Panc1 (cell line): ENCODE measurements at regions not wholly inside any gene's neighbourhood (a gene's known extent, or its start where the extent isn't known, plus 50 kb on each side); places are given as distances from the start of the nearest gene placed in this dataset.
A peak's percentile ranks its signal among the peaks of the same experiment; 100 is the strongest.

Experiments used
- ATAC-seq: fragments of 200-7000 bp; cut with Tn5 transposase; 2 replicates; pipeline ENCODE4 v1.9.1; 2020; ENCODE audit warnings: mild to moderate bottlenecking, moderate library complexity
- BruUV-seq: library from RNA; stranded (reverse); fragments of 400-500 nt; replicated peaks from 2 replicates; lab custom pipeline; 2021; lab: Mats Ljungman, UMichigan
- CTCF ChIA-PET: fragments of 300-600 bp; sonication (Branson Sonifier 250); formaldehyde crosslinking; loops from one replicate; lab custom pipeline; 2022; ENCODE audit warnings: antibody characterized with exemption; lab: Charles Lee
- POLR2A ChIA-PET: fragments of 300-600 bp; sonication (Branson Sonifier 250); formaldehyde crosslinking; loops from one replicate; lab custom pipeline; 2022; ENCODE audit warnings: antibody characterized with exemption; lab: Charles Lee
- DNase-seq: peaks from one replicate; pipeline ENCODE4 v3.0.0-alpha.2; 2010; ENCODE audit warnings: low read depth, low spot score
- H3K27ac ChIP-seq: 2 replicates; pipeline ENCODE4 v1.5.1; 2011; ENCODE audit warnings: mild to moderate bottlenecking, low read length, inconsistent platforms
- H3K27me3 ChIP-seq: fragments of 200-500 bp; sonication (Bioruptor generic); 2 replicates; pipeline ENCODE4 v1.6.0; 2014; ENCODE audit warnings: low read length, inconsistent platforms; ENCODE audit not compliant: control insufficient read depth, insufficient read depth
- H3K36me3 ChIP-seq: fragments of 200-500 bp; sonication (Bioruptor generic); 2 replicates; pipeline ENCODE4 v1.5.1; 2014; ENCODE audit warnings: inconsistent platforms, mild to moderate bottlenecking, low read length, moderate library complexity; ENCODE audit not compliant: control insufficient read depth, insufficient read depth
- H3K4me1 ChIP-seq: 2 replicates; pipeline ENCODE4 v1.5.1; 2011; ENCODE audit warnings: inconsistent platforms, mild to moderate bottlenecking, low read length, moderate library complexity; ENCODE audit not compliant: control insufficient read depth, insufficient read depth
- H3K4me3 ChIP-seq, 2 experiments: 2 replicates each; pipeline ENCODE4 v1.5.1; 2011 to 2012; ENCODE audit warnings: low read depth in 2 of 2, low read length in 2 of 2, mild to moderate bottlenecking in 2 of 2, inconsistent platforms in 1 of 2, moderate library complexity in 1 of 2
- H3K9me3 ChIP-seq: fragments of 200-500 bp; sonication (Bioruptor generic); 2 replicates; pipeline ENCODE4 v1.5.1; 2014; ENCODE audit warnings: low read depth, mild to moderate bottlenecking, inconsistent platforms, low read length, moderate library complexity; ENCODE audit not compliant: control insufficient read depth, insufficient read depth
- POLR2AphosphoS5 ChIP-seq: IDR thresholded peaks from 2 replicates; pipeline ENCODE4 v1.6.1; 2012; ENCODE audit warnings: mild to moderate bottlenecking, low read depth, low read length, moderate library complexity
- SIN3A ChIP-seq: IDR thresholded peaks from 2 replicates; pipeline ENCODE4 v1.6.1; 2012; ENCODE audit warnings: low read depth, mild to moderate bottlenecking, low read length, moderate library complexity, borderline replicate concordance; ENCODE audit not compliant: insufficient read depth
- TCF7L2 ChIP-seq: IDR thresholded peaks from 2 replicates; pipeline ENCODE4 v1.6.1; 2011; ENCODE audit warnings: mild to moderate bottlenecking, low read depth, low read length, inconsistent platforms
- in situ Hi-C: cut with HindIII; loops from 2 replicates; pipeline ENCODE4 v1.10.0; 2016; ENCODE audit warnings: low sequenced_read_pairs, low pct_unique_long_range_greater_than_20kb
- intact Hi-C: fragments of 100-400 bp; cut with micrococcal nuclease; formaldehyde crosslinking; loops from one replicate; pipeline ENCODE4 v1.10.0; 2022; ENCODE audit not compliant: unreplicated experiment
- TF ChIP-seq, protein P1 (sequence below), 2 experiments: IDR thresholded peaks; 2 replicates each; pipeline ENCODE4 v1.6.1; 2011 to 2012; ENCODE audit warnings: low read depth in 2 of 2, control low read depth in 1 of 2, low read length in 1 of 2, mild to moderate bottlenecking in 1 of 2, moderate library complexity in 1 of 2; ENCODE audit not compliant: insufficient read depth in 1 of 2
- TF ChIP-seq, protein P2 (sequence below): fragments of 450-650 bp; IDR thresholded peaks from 2 replicates; pipeline ENCODE4 v1.5.1; 2017; ENCODE audit warnings: mild to moderate bottlenecking

DNA sequence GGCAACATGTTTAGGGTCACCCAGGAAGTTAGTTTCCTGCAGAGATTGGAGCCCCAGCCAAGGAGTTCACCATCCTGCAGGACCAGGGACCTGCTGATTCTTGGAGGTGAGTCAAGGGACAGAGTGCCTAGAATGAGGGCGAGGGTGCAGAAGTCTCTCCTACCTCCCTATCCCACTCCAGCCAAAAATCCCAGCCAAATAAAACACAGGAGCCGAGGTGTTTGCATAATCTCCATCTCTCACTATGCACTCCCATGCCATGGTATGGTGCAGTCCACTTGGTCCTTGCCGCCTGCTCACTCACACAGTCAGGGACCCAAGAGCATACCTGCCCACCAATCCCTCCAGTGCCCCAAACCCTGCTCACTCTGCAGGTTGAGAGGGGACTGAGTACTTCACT is 294.2 kb downstream of the UACA start:
- Histone ChIP-seq H3K4me1 (peaks cover 56% of the 10 kb centered on the region), H3K4me3 (no peak overlapping the region), H3K27me3 (no peaks in the 10 kb centered on the region), H3K36me3 (no peaks in the 10 kb centered on the region), H3K9me3 (no peaks in the 10 kb centered on the region), H3K27ac (peak overlapping the region; percentile 99)
- no peak; the same call in 1 of the 2 replicates for ATAC-seq
- BruUV-seq: no TSS peak
- in situ Hi-C loops: no loop called here
- DNase-seq: no peak
- ChIA-PET CTCF (no interaction called here), POLR2A (no interaction called here)
- TF ChIP-seq, protein P1, sequence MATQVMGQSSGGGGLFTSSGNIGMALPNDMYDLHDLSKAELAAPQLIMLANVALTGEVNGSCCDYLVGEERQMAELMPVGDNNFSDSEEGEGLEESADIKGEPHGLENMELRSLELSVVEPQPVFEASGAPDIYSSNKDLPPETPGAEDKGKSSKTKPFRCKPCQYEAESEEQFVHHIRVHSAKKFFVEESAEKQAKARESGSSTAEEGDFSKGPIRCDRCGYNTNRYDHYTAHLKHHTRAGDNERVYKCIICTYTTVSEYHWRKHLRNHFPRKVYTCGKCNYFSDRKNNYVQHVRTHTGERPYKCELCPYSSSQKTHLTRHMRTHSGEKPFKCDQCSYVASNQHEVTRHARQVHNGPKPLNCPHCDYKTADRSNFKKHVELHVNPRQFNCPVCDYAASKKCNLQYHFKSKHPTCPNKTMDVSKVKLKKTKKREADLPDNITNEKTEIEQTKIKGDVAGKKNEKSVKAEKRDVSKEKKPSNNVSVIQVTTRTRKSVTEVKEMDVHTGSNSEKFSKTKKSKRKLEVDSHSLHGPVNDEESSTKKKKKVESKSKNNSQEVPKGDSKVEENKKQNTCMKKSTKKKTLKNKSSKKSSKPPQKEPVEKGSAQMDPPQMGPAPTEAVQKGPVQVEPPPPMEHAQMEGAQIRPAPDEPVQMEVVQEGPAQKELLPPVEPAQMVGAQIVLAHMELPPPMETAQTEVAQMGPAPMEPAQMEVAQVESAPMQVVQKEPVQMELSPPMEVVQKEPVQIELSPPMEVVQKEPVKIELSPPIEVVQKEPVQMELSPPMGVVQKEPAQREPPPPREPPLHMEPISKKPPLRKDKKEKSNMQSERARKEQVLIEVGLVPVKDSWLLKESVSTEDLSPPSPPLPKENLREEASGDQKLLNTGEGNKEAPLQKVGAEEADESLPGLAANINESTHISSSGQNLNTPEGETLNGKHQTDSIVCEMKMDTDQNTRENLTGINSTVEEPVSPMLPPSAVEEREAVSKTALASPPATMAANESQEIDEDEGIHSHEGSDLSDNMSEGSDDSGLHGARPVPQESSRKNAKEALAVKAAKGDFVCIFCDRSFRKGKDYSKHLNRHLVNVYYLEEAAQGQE (IDR thresholded peaks at IDR 0.05; ENCODE audit: insufficient read depth in 1 of 2, low read depth in 2 of 2, low read length in 1 of 2): no peak
- TF ChIP-seq TCF7L2: no peak
- no peak for TF ChIP-seq POLR2AphosphoS5
- TF ChIP-seq, protein P2, sequence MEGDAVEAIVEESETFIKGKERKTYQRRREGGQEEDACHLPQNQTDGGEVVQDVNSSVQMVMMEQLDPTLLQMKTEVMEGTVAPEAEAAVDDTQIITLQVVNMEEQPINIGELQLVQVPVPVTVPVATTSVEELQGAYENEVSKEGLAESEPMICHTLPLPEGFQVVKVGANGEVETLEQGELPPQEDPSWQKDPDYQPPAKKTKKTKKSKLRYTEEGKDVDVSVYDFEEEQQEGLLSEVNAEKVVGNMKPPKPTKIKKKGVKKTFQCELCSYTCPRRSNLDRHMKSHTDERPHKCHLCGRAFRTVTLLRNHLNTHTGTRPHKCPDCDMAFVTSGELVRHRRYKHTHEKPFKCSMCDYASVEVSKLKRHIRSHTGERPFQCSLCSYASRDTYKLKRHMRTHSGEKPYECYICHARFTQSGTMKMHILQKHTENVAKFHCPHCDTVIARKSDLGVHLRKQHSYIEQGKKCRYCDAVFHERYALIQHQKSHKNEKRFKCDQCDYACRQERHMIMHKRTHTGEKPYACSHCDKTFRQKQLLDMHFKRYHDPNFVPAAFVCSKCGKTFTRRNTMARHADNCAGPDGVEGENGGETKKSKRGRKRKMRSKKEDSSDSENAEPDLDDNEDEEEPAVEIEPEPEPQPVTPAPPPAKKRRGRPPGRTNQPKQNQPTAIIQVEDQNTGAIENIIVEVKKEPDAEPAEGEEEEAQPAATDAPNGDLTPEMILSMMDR: no peak
- TF ChIP-seq SIN3A: no peak
- intact Hi-C loops: loop anchor here (10.0 kb wide), 1 partner anchor 374 kb away; the partner anchor contains the start of gene TLE3

DNA sequence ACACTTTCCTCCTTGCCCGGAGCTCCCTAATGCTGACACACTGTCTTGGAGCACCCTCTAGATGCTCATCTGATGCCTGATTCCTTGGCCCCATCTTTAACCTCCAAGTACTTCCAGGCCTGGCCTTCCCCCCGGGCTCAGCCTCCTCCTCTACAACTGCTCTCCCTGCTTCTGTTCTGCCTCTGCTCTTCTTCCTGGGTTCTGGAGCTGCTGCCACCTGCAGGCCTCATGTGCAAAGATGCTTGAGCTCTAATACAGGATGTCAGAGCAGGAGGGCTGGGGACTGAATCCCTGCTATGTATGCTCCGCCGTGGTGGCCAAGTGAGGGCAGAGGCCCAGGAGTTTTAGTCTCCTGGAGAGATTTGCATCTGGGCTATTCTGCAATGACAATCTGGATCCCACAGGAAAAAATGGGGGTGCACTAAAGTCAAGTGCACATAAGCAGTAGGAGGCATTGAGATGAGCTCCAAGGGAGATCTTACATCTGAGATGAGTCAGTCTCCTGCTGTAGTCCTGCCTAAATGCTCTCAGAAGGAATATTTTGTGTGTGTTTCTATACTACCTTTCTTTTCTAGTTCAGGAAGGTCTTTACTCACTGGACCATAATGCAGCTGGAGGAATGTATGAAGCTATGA is 296.3 kb downstream of the UACA start:
- H3K4me1 ChIP-seq: peaks cover 45% of the 10 kb centered on the region
- no peak overlapping the region for H3K4me3 ChIP-seq
- ChIA-PET POLR2A (interaction anchor here (0.6 to 1.1 kb wide), 2 partner anchors 68 to 369 kb away, joined by 3 read pairs; partner anchors contain the start of gene TLE3), CTCF (interaction anchor here (0.5 to 1.7 kb wide), 12 partner anchors 9 to 368 kb away, joined by 3 to 12 read pairs (median 4); no protein-coding TSS in a partner anchor)
- BruUV-seq: no TSS peak
- ATAC-seq (peak; percentile 88), DNase-seq (no peak)
- peak overlapping the region; percentile 99 for H3K27ac ChIP-seq
- H3K9me3 ChIP-seq: no peaks in the 10 kb centered on the region
- in situ Hi-C loops (no loop called here), intact Hi-C loops (loop anchor here (10.0 kb wide), 1 partner anchor 372 kb away; the partner anchor contains the start of gene TLE3)
- H3K27me3 ChIP-seq: no peaks in the 10 kb centered on the region
- TF ChIP-seq, protein P2: peak; percentile 88
- TF ChIP-seq, protein P1 (IDR thresholded peaks at IDR 0.05; ENCODE audit: insufficient read depth in 1 of 2, low read depth in 2 of 2, low read length in 1 of 2): no peak
- no peaks in the 10 kb centered on the region for H3K36me3 ChIP-seq
